H1 (cell line): ENCODE measurements at regions not wholly inside any gene's neighbourhood (a gene's known extent, or its start where the extent isn't known, plus 50 kb on each side); places are given as distances from the start of the nearest gene placed in this dataset.

Source experiments
- CTCF ChIA-PET: fragments of 300-600 bp; sonication (Branson Sonifier 250); formaldehyde crosslinking; loops from one replicate; lab custom pipeline; 2021; ENCODE audit not compliant: partially characterized antibody; lab: Charles Lee
- POLR2A ChIA-PET: fragments of 300-600 bp; sonication (Branson Sonifier 250); formaldehyde crosslinking; loops from one replicate; lab custom pipeline; 2021; ENCODE audit warnings: inconsistent platforms; ENCODE audit not compliant: partially characterized antibody; lab: Charles Lee
- DNase-seq, 2 experiments: peaks; one replicate each; pipeline versions ENCODE4 v3.0.0 to v3.0.0-alpha.2; 2010 to 2022; ENCODE audit warnings: low spot score in 2 of 2, low read depth in 1 of 2, mixed read lengths in 1 of 2
- FAIRE-seq: peaks from 2 replicates; lab custom pipeline; 2011; peaks lifted over from hg19 to GRCh38; lab: Jason Lieb, UNC
- H2AFZ ChIP-seq: 2 replicates; pipeline ENCODE4 v1.8.1; 2012; ENCODE audit warnings: low read length, inconsistent platforms
- H2AK5ac ChIP-seq: 2 replicates; pipeline ENCODE4 v1.6.1; 2013; ENCODE audit warnings: low read depth, low read length
- H2BK120ac ChIP-seq: replicated peaks from 2 replicates; pipeline ENCODE3; 2013; ENCODE audit warnings: low read depth, low read length, inconsistent platforms
- H2BK12ac ChIP-seq: 2 replicates; pipeline ENCODE4 v1.6.1; 2013; ENCODE audit warnings: low read depth, low read length
- H2BK15ac ChIP-seq: 2 replicates; pipeline ENCODE4 v1.6.1; 2013; ENCODE audit warnings: low read length
- H2BK20ac ChIP-seq: 2 replicates; pipeline ENCODE4 v1.6.1; 2013; ENCODE audit warnings: low read length
- H2BK5ac ChIP-seq: 2 replicates; pipeline ENCODE4 v1.6.1; 2013; ENCODE audit warnings: low read depth, low read length
- H3K14ac ChIP-seq: 2 replicates; pipeline ENCODE4 v1.6.1; 2013; ENCODE audit warnings: inconsistent platforms; ENCODE audit not compliant: insufficient read length
- H3K18ac ChIP-seq: 2 replicates; pipeline ENCODE4 v1.6.1; 2013; ENCODE audit warnings: low read length; ENCODE audit errors: extremely low read depth
- H3K23ac ChIP-seq: 2 replicates; pipeline ENCODE4 v1.6.1; 2013; ENCODE audit warnings: inconsistent platforms; ENCODE audit not compliant: insufficient read length
- H3K23me2 ChIP-seq: 2 replicates; pipeline ENCODE4 v1.6.1; 2013; ENCODE audit warnings: low read depth, low read length
- H3K27ac ChIP-seq: 2 replicates; pipeline ENCODE4 v1.6.1; 2011; ENCODE audit warnings: low read depth, low read length, inconsistent platforms
- H3K27me3 ChIP-seq, 4 experiments: replicated peaks in 1 of 4; 1 replicate in 1 of 4; 2 replicates in 3 of 4; pipeline versions ENCODE4 v1.6.1 to v1.8.1; 2011 to 2013; ENCODE audit warnings: low read length in 3 of 4, mild to moderate bottlenecking in 3 of 4, inconsistent platforms in 2 of 4, mixed read lengths in 2 of 4, moderate library complexity in 1 of 4; ENCODE audit not compliant: control insufficient read depth in 3 of 4, insufficient read depth in 3 of 4; ENCODE audit errors: extremely low read depth in 1 of 4
- H3K36me3 ChIP-seq, 4 experiments: 2 replicates each; pipeline versions ENCODE4 v1.6.1 to v1.8.1; 2011 to 2013; ENCODE audit warnings: mild to moderate bottlenecking in 4 of 4, low read length in 3 of 4, moderate library complexity in 2 of 4, control low read depth in 1 of 4, inconsistent platforms in 1 of 4; ENCODE audit not compliant: insufficient read depth in 4 of 4, control insufficient read depth in 2 of 4
- H3K4ac ChIP-seq: replicated peaks from 2 replicates; pipeline ENCODE3; 2013; ENCODE audit warnings: low read length, low read depth, mixed read lengths, inconsistent platforms; ENCODE audit not compliant: insufficient read length
- H3K4me1 ChIP-seq, 4 experiments: replicated peaks in 1 of 4; 1 replicate in 1 of 4; 2 replicates in 3 of 4; pipeline versions ENCODE4 v1.6.1 to v1.8.1; 2011 to 2013; ENCODE audit warnings: low read length in 3 of 4, inconsistent platforms in 2 of 4, mixed read lengths in 1 of 4; ENCODE audit not compliant: insufficient read depth in 4 of 4, control insufficient read depth in 3 of 4
- H3K4me2 ChIP-seq, 2 experiments: 2 replicates each; pipeline versions ENCODE4 v1.6.1 to v1.8.1; 2011 to 2013; ENCODE audit warnings: low read depth in 2 of 2, low read length in 2 of 2, control low read depth in 1 of 2, inconsistent platforms in 1 of 2, mild to moderate bottlenecking in 1 of 2; ENCODE audit not compliant: insufficient read depth in 1 of 2
- H3K4me3 ChIP-seq, 4 experiments: fragments of 200-600, 300-600 bp in 1 of 4; sonication (generic), shearing (Covaris generic), sonication (Bioruptor Twin) in 1 of 4; 2 replicates each; pipeline versions ENCODE4 v1.5.1 to v1.8.1; 2011 to 2016; ENCODE audit warnings: low read length in 4 of 4, low read depth in 3 of 4, control low read depth in 2 of 4, inconsistent platforms in 2 of 4, mild to moderate bottlenecking in 2 of 4, mixed read lengths in 1 of 4, moderate library complexity in 1 of 4; ENCODE audit not compliant: insufficient read depth in 2 of 4; ENCODE audit errors: extremely low read depth in 1 of 4
- H3K56ac ChIP-seq: replicated peaks from 2 replicates; pipeline ENCODE3; 2013; ENCODE audit warnings: low read depth, mild to moderate bottlenecking, mixed read lengths, low read length, inconsistent platforms; ENCODE audit not compliant: insufficient read length
- H3K79me1 ChIP-seq: 2 replicates; pipeline ENCODE4 v1.6.1; 2013; ENCODE audit warnings: low read depth, low read length, control low read depth
- H3K79me2 ChIP-seq, 2 experiments: 2 replicates each; pipeline versions ENCODE4 v1.6.1 to v1.8.1; 2012 to 2013; ENCODE audit warnings: low read length in 2 of 2, mild to moderate bottlenecking in 2 of 2, inconsistent platforms in 1 of 2; ENCODE audit not compliant: insufficient read depth in 2 of 2, control insufficient read depth in 1 of 2
- H3K9ac ChIP-seq, 4 experiments: replicated peaks in 1 of 4; 1 replicate in 1 of 4; 2 replicates in 3 of 4; pipeline versions ENCODE4 v1.6.1 to v1.8.1; 2011 to 2013; ENCODE audit warnings: low read depth in 3 of 4, low read length in 3 of 4, control low read depth in 2 of 4, mild to moderate bottlenecking in 2 of 4, moderate library complexity in 2 of 4, inconsistent platforms in 1 of 4; ENCODE audit errors: extremely low read depth in 1 of 4
- H3K9me3 ChIP-seq, 2 experiments: 2 replicates each; pipeline versions ENCODE4 v1.6.1 to v1.8.1; 2012 to 2013; ENCODE audit warnings: mild to moderate bottlenecking in 2 of 2, moderate library complexity in 2 of 2, control low read depth in 1 of 2, inconsistent platforms in 1 of 2, low read depth in 1 of 2, low read length in 1 of 2, mixed read lengths in 1 of 2; ENCODE audit not compliant: insufficient read depth in 2 of 2
- H4K20me1 ChIP-seq, 2 experiments: replicated peaks in 1 of 2; 2 replicates each; pipeline versions ENCODE3 to v1.8.1; 2011 to 2013; ENCODE audit warnings: inconsistent platforms in 2 of 2, low read length in 2 of 2, mild to moderate bottlenecking in 1 of 2; ENCODE audit not compliant: insufficient read depth in 2 of 2, control insufficient read depth in 1 of 2
- H4K5ac ChIP-seq: 2 replicates; pipeline ENCODE4 v1.6.1; 2013; ENCODE audit warnings: low read length, low read depth, mixed read lengths, inconsistent platforms; ENCODE audit not compliant: insufficient read length
- H4K8ac ChIP-seq: 2 replicates; pipeline ENCODE4 v1.8.0; 2013; ENCODE audit warnings: mild to moderate bottlenecking, moderate library complexity, low read length, inconsistent platforms; ENCODE audit not compliant: insufficient read depth; ENCODE audit errors: extremely low read depth
- H4K91ac ChIP-seq: replicated peaks from 2 replicates; pipeline ENCODE3; 2013; ENCODE audit warnings: low read length, mixed read lengths, inconsistent platforms; ENCODE audit not compliant: insufficient read length
- WGBS, 2 experiments: shearing (Covaris generic) in 1 of 2; methylation state at CpG; one replicate each; pipeline versions ENCODE4 v1.1.6 to v1.1.7; 2013 to 2015; ENCODE audit warnings: low lambda C conversion rate in 2 of 2, mixed read lengths in 2 of 2, inconsistent platforms in 1 of 2, low coverage in 1 of 2, missing lambda C conversion rate in 1 of 2; ENCODE audit not compliant: insufficient replicate concordance in 2 of 2, insufficient coverage in 1 of 2, insufficient read length in 1 of 2; ENCODE audit errors: extremely low coverage in 1 of 2, missing lambda C conversion rate in 1 of 2; 5-methylcytosine and 5-hydroxymethylcytosine counted together
- TF ChIP-seq, protein P1 (sequence below): IDR thresholded peaks from 2 replicates; pipeline ENCODE4 v1.6.1; 2012; ENCODE audit warnings: low read length, inconsistent platforms

GRCh38 chr9:3698076-3698475 lies 172.3 kb upstream of the RFX3 start:
- no peak overlapping the region for H3K56ac ChIP-seq
- H3K4me2 ChIP-seq, result no peak overlapping the region
- H3K23me2 ChIP-seq, result no peaks in the 10 kb centered on the region
- H2AK5ac ChIP-seq, result no peak overlapping the region
- H4K91ac ChIP-seq, result no peak overlapping the region
- H3K9ac ChIP-seq, result no peak overlapping the region
- H3K18ac ChIP-seq, result no peak overlapping the region
- H3K36me3 ChIP-seq, result no peaks in the 10 kb centered on the region
- no peak overlapping the region for H2BK5ac ChIP-seq
- H3K79me1 ChIP-seq, result no peaks in the 10 kb centered on the region
- H3K4ac ChIP-seq, result no peak overlapping the region
- no peak overlapping the region for H2BK15ac ChIP-seq
- no peak for FAIRE-seq
- H4K8ac ChIP-seq, result no peak overlapping the region
- H3K9me3 ChIP-seq, result no peaks in the 10 kb centered on the region
- POLR2A ChIA-PET, result no interaction called here
- no peak overlapping the region for H2AFZ ChIP-seq
- no peak overlapping the region for H3K27ac ChIP-seq
- 94% methylated on average over 3 of the region's 3 CpGs; no CpG with 5 or more reads in 1 of the 2 experiments for WGBS, 2 experiments
- H3K4me3 ChIP-seq, result no peak overlapping the region
- H3K27me3 ChIP-seq, result no peaks in the 10 kb centered on the region
- H2BK120ac ChIP-seq, result no peak overlapping the region
- no peak overlapping the region for H2BK12ac ChIP-seq
- TF ChIP-seq, protein P1, sequence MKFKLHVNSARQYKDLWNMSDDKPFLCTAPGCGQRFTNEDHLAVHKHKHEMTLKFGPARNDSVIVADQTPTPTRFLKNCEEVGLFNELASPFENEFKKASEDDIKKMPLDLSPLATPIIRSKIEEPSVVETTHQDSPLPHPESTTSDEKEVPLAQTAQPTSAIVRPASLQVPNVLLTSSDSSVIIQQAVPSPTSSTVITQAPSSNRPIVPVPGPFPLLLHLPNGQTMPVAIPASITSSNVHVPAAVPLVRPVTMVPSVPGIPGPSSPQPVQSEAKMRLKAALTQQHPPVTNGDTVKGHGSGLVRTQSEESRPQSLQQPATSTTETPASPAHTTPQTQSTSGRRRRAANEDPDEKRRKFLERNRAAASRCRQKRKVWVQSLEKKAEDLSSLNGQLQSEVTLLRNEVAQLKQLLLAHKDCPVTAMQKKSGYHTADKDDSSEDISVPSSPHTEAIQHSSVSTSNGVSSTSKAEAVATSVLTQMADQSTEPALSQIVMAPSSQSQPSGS, result no peak
- CTCF ChIA-PET, result interaction anchor here (0.6 to 1.2 kb wide), 4 partner anchors 16 to 600 kb away, joined by 3 to 5 read pairs (median 4); no protein-coding TSS in a partner anchor
- no peak overlapping the region for H3K23ac ChIP-seq
- no peak for DNase-seq
- no peak overlapping the region for H2BK20ac ChIP-seq
- no peaks in the 10 kb centered on the region for H4K20me1 ChIP-seq
- no peak overlapping the region for H4K5ac ChIP-seq
- H3K4me1 ChIP-seq, result peaks cover 0 to 2% (median under 1%) of the 10 kb centered on the region in 4 experiments; a peak in 2 of 7 replicates
- no peaks in the 10 kb centered on the region for H3K79me2 ChIP-seq
- H3K14ac ChIP-seq, result no peak overlapping the region
